ENCODE measurements at regions not wholly inside any gene's neighbourhood (a gene's known extent, or its start where the extent isn't known, plus 50 kb on each side); places are given as distances from the start of the nearest gene placed in this dataset.
"Not testable (repeated sequence)": the region's sequence is repeated elsewhere in the genome, so short reads cannot be mapped to it uniquely, and the experiment has no call there.

GRCh38 chr2:89584046-89584445, 892.6 kb downstream of the RPIA start:
- not testable (repeated sequence) for TF ChIP-seq POLR2A, CTCF (IDR thresholded peaks at IDR 0.05)

All from esophagus squamous epithelium (tissue), 4 donors.